H9 (cell line): ENCODE measurements at regions not wholly inside any gene's neighbourhood (a gene's known extent, or its start where the extent isn't known, plus 50 kb on each side); places are given as distances from the start of the nearest gene placed in this dataset.
A peak's percentile ranks its signal among the peaks of the same experiment; 100 is the strongest.

ENCODE experiments used
- DNase-seq: peaks from one replicate; pipeline ENCODE4 v3.0.0-alpha.2; 2017
- H2AFZ ChIP-seq: one replicate; pipeline ENCODE4 v1.6.1; 2013; ENCODE audit warnings: mild to moderate bottlenecking, low read length, control low read depth, moderate library complexity
- H2AK5ac ChIP-seq: 2 replicates; pipeline ENCODE4 v1.6.1; 2013; ENCODE audit warnings: low read length, control low read depth, mixed read lengths; ENCODE audit not compliant: insufficient read length
- H2BK120ac ChIP-seq: one replicate; pipeline ENCODE4 v1.6.1; 2013; ENCODE audit warnings: low read depth, mild to moderate bottlenecking, low read length, control low read depth, inconsistent platforms; ENCODE audit not compliant: poor library complexity, severe bottlenecking
- H2BK12ac ChIP-seq: 2 replicates; pipeline ENCODE4 v1.6.1; 2013; ENCODE audit warnings: low read length, control low read depth, mixed read lengths, low read depth; ENCODE audit not compliant: insufficient read length
- H2BK15ac ChIP-seq: 2 replicates; pipeline ENCODE4 v1.6.1; 2013; ENCODE audit warnings: low read depth, low read length, control low read depth
- H2BK20ac ChIP-seq: one replicate; pipeline ENCODE4 v1.6.1; 2013; ENCODE audit warnings: low read depth, mild to moderate bottlenecking, low read length, control low read depth, inconsistent platforms; ENCODE audit not compliant: poor library complexity, severe bottlenecking
- H2BK5ac ChIP-seq: 2 replicates; pipeline ENCODE4 v1.6.1; 2013; ENCODE audit warnings: low read length, control low read depth, mixed read lengths; ENCODE audit not compliant: insufficient read length
- H3K14ac ChIP-seq: 2 replicates; pipeline ENCODE4 v1.6.1; 2013; ENCODE audit warnings: low read length, control low read depth; ENCODE audit not compliant: insufficient read depth
- H3K18ac ChIP-seq: 2 replicates; pipeline ENCODE4 v1.6.1; 2013; ENCODE audit warnings: low read depth, mild to moderate bottlenecking, mixed read lengths, low read length, control low read depth; ENCODE audit not compliant: insufficient read length
- H3K23ac ChIP-seq: 2 replicates; pipeline ENCODE4 v1.6.1; 2013; ENCODE audit warnings: low read length, control low read depth, mixed read lengths, low read depth; ENCODE audit not compliant: insufficient read length
- H3K23me2 ChIP-seq: 2 replicates; pipeline ENCODE4 v1.6.1; 2013; ENCODE audit warnings: low read depth, mild to moderate bottlenecking, mixed read lengths, low read length, control low read depth; ENCODE audit not compliant: insufficient read length, poor library complexity, severe bottlenecking
- H3K27ac ChIP-seq: 2 replicates; pipeline ENCODE4 v1.5.1; 2013; ENCODE audit warnings: low read length, control low read depth, mixed read lengths, low read depth; ENCODE audit not compliant: insufficient read length
- H3K27me3 ChIP-seq: 2 replicates; pipeline ENCODE4 v1.6.1; 2013; ENCODE audit warnings: low read length, control low read depth, inconsistent platforms; ENCODE audit not compliant: insufficient read depth
- H3K4ac ChIP-seq: 2 replicates; pipeline ENCODE4 v1.6.1; 2013; ENCODE audit warnings: low read depth, mild to moderate bottlenecking, control low read depth, inconsistent platforms, low read length, moderate library complexity
- H3K4me1 ChIP-seq: 2 replicates; pipeline ENCODE4 v1.6.1; 2013; ENCODE audit warnings: low read length, control low read depth, inconsistent platforms; ENCODE audit not compliant: insufficient read depth
- H3K4me2 ChIP-seq: 2 replicates; pipeline ENCODE4 v1.6.1; 2013; ENCODE audit warnings: low read length, control low read depth, mixed read lengths; ENCODE audit not compliant: insufficient read length, insufficient read depth
- H3K56ac ChIP-seq: 2 replicates; pipeline ENCODE4 v1.6.1; 2013; ENCODE audit warnings: low read depth, mild to moderate bottlenecking, mixed read lengths, low read length, control low read depth; ENCODE audit not compliant: insufficient read length
- H3K79me1 ChIP-seq: 2 replicates; pipeline ENCODE4 v1.6.1; 2013; ENCODE audit warnings: low read depth, mild to moderate bottlenecking, moderate library complexity, low read length, control low read depth, inconsistent platforms; ENCODE audit not compliant: insufficient read depth, poor library complexity, severe bottlenecking
- H3K79me2 ChIP-seq: 2 replicates; pipeline ENCODE4 v1.6.1; 2013; ENCODE audit warnings: low read length, control low read depth, inconsistent platforms; ENCODE audit not compliant: insufficient read depth
- H3K9ac ChIP-seq: 2 replicates; pipeline ENCODE4 v1.6.1; 2013; ENCODE audit warnings: low read length, control low read depth, mixed read lengths; ENCODE audit not compliant: insufficient read length; ENCODE audit errors: extremely low read depth
- H3K9me3 ChIP-seq: one replicate; pipeline ENCODE4 v1.6.1; 2013; ENCODE audit warnings: low read depth, low read length, inconsistent platforms; ENCODE audit not compliant: control insufficient read depth
- H3T11ph ChIP-seq: one replicate; pipeline ENCODE4 v1.6.1; 2013; ENCODE audit warnings: mild to moderate bottlenecking, low read length, control low read depth, inconsistent platforms
- H4K20me1 ChIP-seq: one replicate; pipeline ENCODE4 v1.6.1; 2013; ENCODE audit not compliant: control insufficient read depth, insufficient read length, insufficient read depth
- H4K5ac ChIP-seq: 2 replicates; pipeline ENCODE4 v1.6.1; 2013; ENCODE audit warnings: low read depth, mild to moderate bottlenecking, mixed read lengths, low read length, control low read depth; ENCODE audit not compliant: insufficient read length
- H4K8ac ChIP-seq: replicated peaks from 2 replicates; pipeline ENCODE4 v1.6.1; 2013; ENCODE audit warnings: low read length, control low read depth, mixed read lengths, low read depth; ENCODE audit not compliant: insufficient read length
- H4K91ac ChIP-seq: 2 replicates; pipeline ENCODE4 v1.6.1; 2013; ENCODE audit warnings: low read depth, mild to moderate bottlenecking, moderate library complexity, mixed read lengths, low read length, control low read depth; ENCODE audit not compliant: insufficient read length
- H3K27ac Mint-ChIP-seq, 3 experiments: 2 replicates in 2 of 3; 3 replicates in 1 of 3; pipeline ENCODE4 v1.8.0; 2020 to 2021; ENCODE audit warnings: mixed read lengths in 3 of 3, mild to moderate bottlenecking in 1 of 3, moderate library complexity in 1 of 3
- H3K27me3 Mint-ChIP-seq: 2 replicates; pipeline ENCODE4 v1.8.0; 2021; ENCODE audit warnings: low read depth, mild to moderate bottlenecking, moderate library complexity, mixed read lengths
- H3K36me3 Mint-ChIP-seq, 3 experiments: 2 replicates in 2 of 3; 3 replicates in 1 of 3; pipeline ENCODE4 v1.8.0; 2020 to 2021; ENCODE audit warnings: low read depth in 3 of 3, mixed read lengths in 3 of 3; ENCODE audit not compliant: insufficient read depth in 1 of 3
- H3K4me1 Mint-ChIP-seq, 2 experiments: 2 replicates each; pipeline ENCODE4 v1.8.0; 2020; ENCODE audit warnings: mixed read lengths in 2 of 2
- H3K4me3 Mint-ChIP-seq, 2 experiments: 2 replicates in 1 of 2; 3 replicates in 1 of 2; pipeline ENCODE4 v1.8.0; 2020 to 2021; ENCODE audit warnings: mild to moderate bottlenecking in 2 of 2, mixed read lengths in 2 of 2, moderate library complexity in 1 of 2
- H3K9me3 Mint-ChIP-seq, 2 experiments: 2 replicates in 1 of 2; 3 replicates in 1 of 2; pipeline ENCODE4 v1.8.0; 2020; ENCODE audit warnings: mild to moderate bottlenecking in 2 of 2, mixed read lengths in 2 of 2, moderate library complexity in 1 of 2
- CTCF ChIP-seq: fragments of 200-600 bp; sonication (generic); conservative IDR thresholded peaks from 3 replicates; pipeline ENCODE4 v1.8.0; 2021; ENCODE audit warnings: antibody characterized with exemption, mild to moderate bottlenecking
- WGBS: extraction: QIAGEN DNeasy Blood & Tissue Kit; methylation state at CpG from one replicate; pipeline ENCODE4 v1.1.7; 2013; ENCODE audit warnings: missing lambda C conversion rate, low lambda C conversion rate, mixed read lengths; ENCODE audit not compliant: insufficient read length; ENCODE audit errors: extremely low coverage; 5-methylcytosine and 5-hydroxymethylcytosine counted together

- Histone ChIP-seq H3K79me2 (no peaks in the 10 kb centered on the region), H4K20me1 (no peaks in the 10 kb centered on the region), H2BK20ac (no peak overlapping the region), H4K5ac (no peak overlapping the region), H3K9me3 (no peaks in the 10 kb centered on the region), H4K8ac (no peak overlapping the region), H3K27me3 (no peaks in the 10 kb centered on the region), H3K79me1 (no peaks in the 10 kb centered on the region), H3K23me2 (no peaks in the 10 kb centered on the region), H2BK12ac (no peak overlapping the region), H3K4me1 (no peaks in the 10 kb centered on the region), H2AK5ac (no peak overlapping the region), H3K9ac (no peak overlapping the region), H3K27ac (no peak overlapping the region), H3K23ac (no peak overlapping the region), H2AFZ (peak overlapping the region; percentile 10), H3K56ac (no peak overlapping the region), H2BK15ac (no peak overlapping the region), H4K91ac (no peak overlapping the region), H3K4ac (no peak overlapping the region), H3K4me2 (no peak overlapping the region), H3K18ac (no peak overlapping the region), H2BK5ac (no peak overlapping the region), H3T11ph (no peak overlapping the region), H2BK120ac (no peak overlapping the region), H3K14ac (no peak overlapping the region)
- Mint-ChIP-seq H3K27me3 (no peaks in the 10 kb centered on the region), H3K27ac (no peak overlapping the region), H3K4me1 (no peaks in the 10 kb centered on the region), H3K4me3 (no peak overlapping the region), H3K9me3 (no peaks in the 10 kb centered on the region), H3K36me3 (no peaks in the 10 kb centered on the region)
- no peak for TF ChIP-seq CTCF
- WGBS: no CpG with 5 or more reads among the region's 6 CpGs
- no peak for DNase-seq
Measured at GRCh38 chr13:103953859-103954258, 887.6 kb upstream of the SLC10A2 start.
